H1 (cell line): ENCODE measurements at regions not wholly inside any gene's neighbourhood (a gene's known extent, or its start where the extent isn't known, plus 50 kb on each side); places are given as distances from the start of the nearest gene placed in this dataset.

Experiments used
- CTCF ChIA-PET: fragments of 300-600 bp; sonication (Branson Sonifier 250); formaldehyde crosslinking; loops from one replicate; lab custom pipeline; 2021; ENCODE audit not compliant: partially characterized antibody; lab: Charles Lee
- POLR2A ChIA-PET: fragments of 300-600 bp; sonication (Branson Sonifier 250); formaldehyde crosslinking; loops from one replicate; lab custom pipeline; 2021; ENCODE audit warnings: inconsistent platforms; ENCODE audit not compliant: partially characterized antibody; lab: Charles Lee
- DNase-seq, 2 experiments: peaks; one replicate each; pipeline versions ENCODE4 v3.0.0 to v3.0.0-alpha.2; 2010 to 2022; ENCODE audit warnings: low spot score in 2 of 2, low read depth in 1 of 2, mixed read lengths in 1 of 2
- FAIRE-seq: peaks from 2 replicates; lab custom pipeline; 2011; peaks lifted over from hg19 to GRCh38; lab: Jason Lieb, UNC
- H2AFZ ChIP-seq: 2 replicates; pipeline ENCODE4 v1.8.1; 2012; ENCODE audit warnings: low read length, inconsistent platforms
- H2AK5ac ChIP-seq: 2 replicates; pipeline ENCODE4 v1.6.1; 2013; ENCODE audit warnings: low read depth, low read length
- H2BK120ac ChIP-seq: replicated peaks from 2 replicates; pipeline ENCODE3; 2013; ENCODE audit warnings: low read depth, low read length, inconsistent platforms
- H2BK12ac ChIP-seq: 2 replicates; pipeline ENCODE4 v1.6.1; 2013; ENCODE audit warnings: low read depth, low read length
- H2BK15ac ChIP-seq: 2 replicates; pipeline ENCODE4 v1.6.1; 2013; ENCODE audit warnings: low read length
- H2BK20ac ChIP-seq: 2 replicates; pipeline ENCODE4 v1.6.1; 2013; ENCODE audit warnings: low read length
- H2BK5ac ChIP-seq: 2 replicates; pipeline ENCODE4 v1.6.1; 2013; ENCODE audit warnings: low read depth, low read length
- H3K14ac ChIP-seq: 2 replicates; pipeline ENCODE4 v1.6.1; 2013; ENCODE audit warnings: inconsistent platforms; ENCODE audit not compliant: insufficient read length
- H3K18ac ChIP-seq: 2 replicates; pipeline ENCODE4 v1.6.1; 2013; ENCODE audit warnings: low read length; ENCODE audit errors: extremely low read depth
- H3K23ac ChIP-seq: 2 replicates; pipeline ENCODE4 v1.6.1; 2013; ENCODE audit warnings: inconsistent platforms; ENCODE audit not compliant: insufficient read length
- H3K23me2 ChIP-seq: 2 replicates; pipeline ENCODE4 v1.6.1; 2013; ENCODE audit warnings: low read depth, low read length
- H3K27ac ChIP-seq: 2 replicates; pipeline ENCODE4 v1.6.1; 2011; ENCODE audit warnings: low read depth, low read length, inconsistent platforms
- H3K27me3 ChIP-seq, 4 experiments: replicated peaks in 1 of 4; 1 replicate in 1 of 4; 2 replicates in 3 of 4; pipeline versions ENCODE4 v1.6.1 to v1.8.1; 2011 to 2013; ENCODE audit warnings: low read length in 3 of 4, mild to moderate bottlenecking in 3 of 4, inconsistent platforms in 2 of 4, mixed read lengths in 2 of 4, moderate library complexity in 1 of 4; ENCODE audit not compliant: control insufficient read depth in 3 of 4, insufficient read depth in 3 of 4; ENCODE audit errors: extremely low read depth in 1 of 4
- H3K36me3 ChIP-seq, 4 experiments: 2 replicates each; pipeline versions ENCODE4 v1.6.1 to v1.8.1; 2011 to 2013; ENCODE audit warnings: mild to moderate bottlenecking in 4 of 4, low read length in 3 of 4, moderate library complexity in 2 of 4, control low read depth in 1 of 4, inconsistent platforms in 1 of 4; ENCODE audit not compliant: insufficient read depth in 4 of 4, control insufficient read depth in 2 of 4
- H3K4ac ChIP-seq: replicated peaks from 2 replicates; pipeline ENCODE3; 2013; ENCODE audit warnings: low read length, low read depth, mixed read lengths, inconsistent platforms; ENCODE audit not compliant: insufficient read length
- H3K4me1 ChIP-seq, 4 experiments: replicated peaks in 1 of 4; 1 replicate in 1 of 4; 2 replicates in 3 of 4; pipeline versions ENCODE4 v1.6.1 to v1.8.1; 2011 to 2013; ENCODE audit warnings: low read length in 3 of 4, inconsistent platforms in 2 of 4, mixed read lengths in 1 of 4; ENCODE audit not compliant: insufficient read depth in 4 of 4, control insufficient read depth in 3 of 4
- H3K4me2 ChIP-seq, 2 experiments: 2 replicates each; pipeline versions ENCODE4 v1.6.1 to v1.8.1; 2011 to 2013; ENCODE audit warnings: low read depth in 2 of 2, low read length in 2 of 2, control low read depth in 1 of 2, inconsistent platforms in 1 of 2, mild to moderate bottlenecking in 1 of 2; ENCODE audit not compliant: insufficient read depth in 1 of 2
- H3K4me3 ChIP-seq, 4 experiments: fragments of 200-600, 300-600 bp in 1 of 4; sonication (generic), shearing (Covaris generic), sonication (Bioruptor Twin) in 1 of 4; 2 replicates each; pipeline versions ENCODE4 v1.5.1 to v1.8.1; 2011 to 2016; ENCODE audit warnings: low read length in 4 of 4, low read depth in 3 of 4, control low read depth in 2 of 4, inconsistent platforms in 2 of 4, mild to moderate bottlenecking in 2 of 4, mixed read lengths in 1 of 4, moderate library complexity in 1 of 4; ENCODE audit not compliant: insufficient read depth in 2 of 4; ENCODE audit errors: extremely low read depth in 1 of 4
- H3K56ac ChIP-seq: replicated peaks from 2 replicates; pipeline ENCODE3; 2013; ENCODE audit warnings: low read depth, mild to moderate bottlenecking, mixed read lengths, low read length, inconsistent platforms; ENCODE audit not compliant: insufficient read length
- H3K79me1 ChIP-seq: 2 replicates; pipeline ENCODE4 v1.6.1; 2013; ENCODE audit warnings: low read depth, low read length, control low read depth
- H3K79me2 ChIP-seq, 2 experiments: 2 replicates each; pipeline versions ENCODE4 v1.6.1 to v1.8.1; 2012 to 2013; ENCODE audit warnings: low read length in 2 of 2, mild to moderate bottlenecking in 2 of 2, inconsistent platforms in 1 of 2; ENCODE audit not compliant: insufficient read depth in 2 of 2, control insufficient read depth in 1 of 2
- H3K9ac ChIP-seq, 4 experiments: replicated peaks in 1 of 4; 1 replicate in 1 of 4; 2 replicates in 3 of 4; pipeline versions ENCODE4 v1.6.1 to v1.8.1; 2011 to 2013; ENCODE audit warnings: low read depth in 3 of 4, low read length in 3 of 4, control low read depth in 2 of 4, mild to moderate bottlenecking in 2 of 4, moderate library complexity in 2 of 4, inconsistent platforms in 1 of 4; ENCODE audit errors: extremely low read depth in 1 of 4
- H3K9me3 ChIP-seq, 2 experiments: 2 replicates each; pipeline versions ENCODE4 v1.6.1 to v1.8.1; 2012 to 2013; ENCODE audit warnings: mild to moderate bottlenecking in 2 of 2, moderate library complexity in 2 of 2, control low read depth in 1 of 2, inconsistent platforms in 1 of 2, low read depth in 1 of 2, low read length in 1 of 2, mixed read lengths in 1 of 2; ENCODE audit not compliant: insufficient read depth in 2 of 2
- H4K20me1 ChIP-seq, 2 experiments: replicated peaks in 1 of 2; 2 replicates each; pipeline versions ENCODE3 to v1.8.1; 2011 to 2013; ENCODE audit warnings: inconsistent platforms in 2 of 2, low read length in 2 of 2, mild to moderate bottlenecking in 1 of 2; ENCODE audit not compliant: insufficient read depth in 2 of 2, control insufficient read depth in 1 of 2
- H4K5ac ChIP-seq: 2 replicates; pipeline ENCODE4 v1.6.1; 2013; ENCODE audit warnings: low read length, low read depth, mixed read lengths, inconsistent platforms; ENCODE audit not compliant: insufficient read length
- H4K8ac ChIP-seq: 2 replicates; pipeline ENCODE4 v1.8.0; 2013; ENCODE audit warnings: mild to moderate bottlenecking, moderate library complexity, low read length, inconsistent platforms; ENCODE audit not compliant: insufficient read depth; ENCODE audit errors: extremely low read depth
- H4K91ac ChIP-seq: replicated peaks from 2 replicates; pipeline ENCODE3; 2013; ENCODE audit warnings: low read length, mixed read lengths, inconsistent platforms; ENCODE audit not compliant: insufficient read length
- CBX5 ChIP-seq: fragments of 300-800, 300-1000 bp; sonication (generic); IDR thresholded peaks from 2 replicates; pipeline ENCODE4 v1.7.1; 2016; ENCODE audit warnings: antibody characterized with exemption, low read length, low read depth
- CBX8 ChIP-seq: fragments of 300-800, 300-1000 bp; sonication (generic); IDR thresholded peaks from 2 replicates; pipeline ENCODE4 v1.7.1; 2016; ENCODE audit warnings: low read depth, low read length, borderline replicate concordance
- CHD2 ChIP-seq: IDR thresholded peaks from 2 replicates; pipeline ENCODE4 v1.6.1; 2012; ENCODE audit warnings: low read length, improper control_type of control experiment
- NANOG ChIP-seq: IDR thresholded peaks from 2 replicates; pipeline ENCODE4 v1.6.1; 2011; ENCODE audit warnings: low read length, low read depth, mild to moderate bottlenecking, inconsistent platforms; ENCODE audit not compliant: insufficient read depth, poor library complexity, severe bottlenecking
- POU5F1 ChIP-seq: IDR thresholded peaks from 2 replicates; pipeline ENCODE4 v1.6.1; 2011; ENCODE audit warnings: low read depth, mild to moderate bottlenecking, low read length, moderate library complexity
- SIRT6 ChIP-seq: IDR thresholded peaks from one replicate; pipeline ENCODE4 v1.7.1; 2012; ENCODE audit warnings: low read length, inconsistent platforms
- WGBS, 2 experiments: shearing (Covaris generic) in 1 of 2; methylation state at CpG; one replicate each; pipeline versions ENCODE4 v1.1.6 to v1.1.7; 2013 to 2015; ENCODE audit warnings: low lambda C conversion rate in 2 of 2, mixed read lengths in 2 of 2, inconsistent platforms in 1 of 2, low coverage in 1 of 2, missing lambda C conversion rate in 1 of 2; ENCODE audit not compliant: insufficient replicate concordance in 2 of 2, insufficient coverage in 1 of 2, insufficient read length in 1 of 2; ENCODE audit errors: extremely low coverage in 1 of 2, missing lambda C conversion rate in 1 of 2; 5-methylcytosine and 5-hydroxymethylcytosine counted together
- TF ChIP-seq, protein P1 (sequence below): IDR thresholded peaks from 2 replicates; pipeline ENCODE4 v1.6.1; 2011; ENCODE audit warnings: low read depth, mild to moderate bottlenecking, low read length; ENCODE audit not compliant: insufficient read depth

- no peak overlapping the region for H2BK15ac ChIP-seq
- H2BK12ac ChIP-seq: no peak overlapping the region
- no peaks in the 10 kb centered on the region for H3K79me2 ChIP-seq
- no peaks in the 10 kb centered on the region for H3K23me2 ChIP-seq
- H4K8ac ChIP-seq: no peak overlapping the region
- no peaks in the 10 kb centered on the region for H4K20me1 ChIP-seq
- POLR2A ChIA-PET: no interaction called here
- no peak overlapping the region for H4K5ac ChIP-seq
- FAIRE-seq (no peak), DNase-seq (no peak)
- no peak overlapping the region for H3K27ac ChIP-seq
- 88% methylated on average over 1 of the region's 1 CpG; no CpG with 5 or more reads in 1 of the 2 experiments for WGBS, 2 experiments
- H2AK5ac ChIP-seq: no peak overlapping the region
- no peak overlapping the region for H3K4me2 ChIP-seq
- no peak overlapping the region for H3K4me3 ChIP-seq
- H3K56ac ChIP-seq: no peak overlapping the region
- H2AFZ ChIP-seq: no peak overlapping the region
- no peak overlapping the region for H2BK20ac ChIP-seq
- H3K27me3 ChIP-seq: no peaks in the 10 kb centered on the region
- CTCF ChIA-PET: no interaction called here
- no peaks in the 10 kb centered on the region for H3K36me3 ChIP-seq
- no peaks in the 10 kb centered on the region for H3K4me1 ChIP-seq
- H3K9me3 ChIP-seq: no peaks in the 10 kb centered on the region
- H3K9ac ChIP-seq: no peak overlapping the region
- H3K4ac ChIP-seq: no peak overlapping the region
- H3K23ac ChIP-seq: no peak overlapping the region
- H2BK120ac ChIP-seq: no peak overlapping the region
- no peak overlapping the region for H3K18ac ChIP-seq
- H4K91ac ChIP-seq: no peak overlapping the region
- no peak overlapping the region for H2BK5ac ChIP-seq
- no peak overlapping the region for H3K14ac ChIP-seq
- no peaks in the 10 kb centered on the region for H3K79me1 ChIP-seq
- TF ChIP-seq NANOG (no peak), POU5F1 (no peak), CHD2 (no peak), SIRT6 (no peak), CBX5 (no peak), CBX8 (no peak)
- TF ChIP-seq, protein P1, sequence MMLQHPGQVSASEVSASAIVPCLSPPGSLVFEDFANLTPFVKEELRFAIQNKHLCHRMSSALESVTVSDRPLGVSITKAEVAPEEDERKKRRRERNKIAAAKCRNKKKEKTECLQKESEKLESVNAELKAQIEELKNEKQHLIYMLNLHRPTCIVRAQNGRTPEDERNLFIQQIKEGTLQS: no peak
These were observed 1550.3 kb downstream of the CDH8 start for GRCh38 chr16:60485872-60486489.
